CD4-positive, alpha-beta memory T cell (primary cell): ENCODE measurements at regions not wholly inside any gene's neighbourhood (a gene's known extent, or its start where the extent isn't known, plus 50 kb on each side); places are given as distances from the start of the nearest gene placed in this dataset.
"Not testable (repeated sequence)": the region's sequence is repeated elsewhere in the genome, so short reads cannot be mapped to it uniquely, and the experiment has no call there.

Source experiments
- CTCF ChIA-PET: fragments of 350-600 bp; sonication (Branson Sonifier 250); formaldehyde crosslinking; loops from one replicate; lab custom pipeline; 2021; ENCODE audit warnings: inconsistent platforms; ENCODE audit not compliant: partially characterized antibody; lab: Charles Lee
- POLR2A ChIA-PET: fragments of 350-600 bp; sonication (Branson Sonifier 250); formaldehyde crosslinking; loops from one replicate; lab custom pipeline; 2021; ENCODE audit not compliant: partially characterized antibody; lab: Charles Lee
- DNase-seq, 5 donors: peaks; one replicate each; pipeline versions ENCODE4 v3.0.0 to v3.0.0-alpha.2; 2020 to 2022; ENCODE audit warnings: mixed read lengths in 1 of 5
- H3K27ac ChIP-seq: one replicate; pipeline ENCODE4 v1.7.0; 2013; ENCODE audit warnings: low read depth, low read length
- H3K27me3 ChIP-seq: 2 replicates; pipeline ENCODE4 v1.7.0; 2013; ENCODE audit warnings: mild to moderate bottlenecking, low read length, moderate library complexity; ENCODE audit not compliant: insufficient read depth
- H3K36me3 ChIP-seq: 2 replicates; pipeline ENCODE4 v1.7.0; 2013; ENCODE audit warnings: mild to moderate bottlenecking, low read length, moderate library complexity; ENCODE audit not compliant: insufficient read depth
- H3K4me1 ChIP-seq: 2 replicates; pipeline ENCODE4 v1.7.0; 2013; ENCODE audit warnings: mild to moderate bottlenecking, low read length, moderate library complexity; ENCODE audit not compliant: insufficient read depth
- H3K4me3 ChIP-seq, 2 donors: one replicate each; pipeline ENCODE4 v1.7.0; 2013; ENCODE audit warnings: low read length in 2 of 2, mild to moderate bottlenecking in 1 of 2
- H3K9me3 ChIP-seq, 2 donors: one replicate each; pipeline ENCODE4 v1.7.0; 2013; ENCODE audit warnings: low read length in 2 of 2, control low read depth in 1 of 2; ENCODE audit not compliant: control insufficient read depth in 1 of 2
- H3K27ac Mint-ChIP-seq, 7 donors: one replicate each; pipeline ENCODE4 v1.8.0; 2020 to 2021; ENCODE audit warnings: mixed read lengths in 7 of 7, mild to moderate bottlenecking in 6 of 7, inconsistent platforms in 3 of 7, moderate library complexity in 3 of 7
- H3K27me3 Mint-ChIP-seq, 2 donors: one replicate each; pipeline ENCODE4 v1.8.0; 2020 to 2021; ENCODE audit warnings: mixed read lengths in 2 of 2
- H3K36me3 Mint-ChIP-seq, 2 donors: one replicate each; pipeline ENCODE4 v1.8.0; 2020 to 2021; ENCODE audit warnings: mixed read lengths in 2 of 2, inconsistent platforms in 1 of 2, mild to moderate bottlenecking in 1 of 2
- H3K4me1 Mint-ChIP-seq, 4 donors: one replicate each; pipeline ENCODE4 v1.8.0; 2020 to 2021; ENCODE audit warnings: mixed read lengths in 4 of 4, mild to moderate bottlenecking in 1 of 4
- H3K4me3 Mint-ChIP-seq, 8 donors: one replicate each; pipeline ENCODE4 v1.8.0; 2020 to 2021; ENCODE audit warnings: mixed read lengths in 8 of 8, mild to moderate bottlenecking in 7 of 8, moderate library complexity in 6 of 8, inconsistent platforms in 3 of 8
- H3K9me3 Mint-ChIP-seq, 8 donors: one replicate each; pipeline ENCODE4 v1.8.0; 2020 to 2021; ENCODE audit warnings: mixed read lengths in 8 of 8, mild to moderate bottlenecking in 5 of 8, inconsistent platforms in 3 of 8, moderate library complexity in 1 of 8
- intact Hi-C: fragments of 100-400 bp; cut with micrococcal nuclease; formaldehyde crosslinking; loops from one replicate; pipeline ENCODE4 v1.15.1; 2023

DNA sequence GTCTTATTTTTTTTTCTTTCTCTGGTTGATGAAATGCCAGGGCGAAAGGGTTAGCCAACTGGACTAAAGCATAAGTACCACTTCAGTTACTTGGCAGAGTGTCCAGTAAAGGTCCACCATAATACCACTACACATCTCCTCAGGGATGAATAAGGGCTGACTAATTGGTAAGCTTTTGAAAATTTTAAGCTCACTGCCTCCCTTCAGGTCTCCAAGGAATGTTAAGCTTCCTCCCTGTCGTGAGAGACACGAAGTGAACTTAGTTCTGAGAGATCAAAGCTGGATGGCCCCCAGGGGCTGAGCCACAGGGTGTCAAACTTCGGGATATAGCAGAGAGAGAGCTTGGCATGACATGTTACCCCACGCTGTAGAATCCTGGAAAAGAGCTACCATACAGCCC, 111.4 kb downstream of the VSIG4 start:
- ChIA-PET CTCF (no interaction called here), POLR2A (no interaction called here)
- no peaks in the 10 kb centered on the region for H3K27me3 Mint-ChIP-seq
- DNase-seq = no peak
- peaks cover 0 to 3% of the 10 kb centered on the region in 2 donors for H3K36me3 Mint-ChIP-seq
- peaks cover 22 to 51% (median 39%) of the 10 kb centered on the region in 4 donors for H3K4me1 Mint-ChIP-seq
- H3K27ac ChIP-seq = no peak overlapping the region
- H3K9me3 ChIP-seq = no peaks in the 10 kb centered on the region
- H3K27me3 ChIP-seq = no peaks in the 10 kb centered on the region
- no peaks in the 10 kb centered on the region for H3K36me3 ChIP-seq
- H3K4me1 ChIP-seq = peaks cover 43% of the 10 kb centered on the region
- intact Hi-C loops = no loop called here
- H3K27ac Mint-ChIP-seq = no peak overlapping the region
- H3K4me3 ChIP-seq = no peak overlapping the region
- peaks cover 0 to 6% (median 3%) of the 10 kb centered on the region in 8 donors for H3K9me3 Mint-ChIP-seq
- no peak overlapping the region for H3K4me3 Mint-ChIP-seq

DNA sequence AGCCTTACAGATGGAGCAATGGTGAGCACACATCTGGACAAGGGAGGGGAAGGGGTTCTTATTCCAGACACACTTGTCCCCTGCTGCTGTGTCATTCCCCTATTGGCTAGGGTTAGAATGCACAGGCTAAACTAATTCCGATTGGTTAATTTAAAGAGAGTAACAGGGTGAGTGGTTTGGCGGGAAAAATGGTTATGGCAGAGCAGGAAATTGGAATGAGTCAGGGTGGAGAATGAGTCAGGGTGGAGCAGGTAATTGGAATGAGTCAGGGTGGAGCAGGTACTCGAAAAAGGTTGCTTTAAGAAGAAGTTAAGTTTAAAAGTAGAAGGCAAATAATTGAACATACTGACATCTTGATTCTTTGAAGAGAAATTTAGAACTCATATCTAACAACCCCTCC, 112.5 kb downstream of the VSIG4 start:
- H3K36me3 ChIP-seq, H3K9me3 Mint-ChIP-seq, intact Hi-C loops, H3K27ac ChIP-seq, H3K4me3 ChIP-seq, H3K27me3 Mint-ChIP-seq, H3K36me3 Mint-ChIP-seq, H3K27me3 ChIP-seq, H3K9me3 ChIP-seq, POLR2A ChIA-PET, DNase-seq, CTCF ChIA-PET: not testable (repeated sequence)
- peaks cover 49% of the 10 kb centered on the region for H3K4me1 ChIP-seq
- Mint-ChIP-seq H3K4me1 (peaks cover 28 to 60% (median 43%) of the 10 kb centered on the region in 4 donors), H3K27ac (peak overlapping the region in 2 of 7 donors; percentile 29 to 37), H3K4me3 (peak overlapping the region in 4 of 8 donors; percentile 26 to 87 (median 56))

DNA sequence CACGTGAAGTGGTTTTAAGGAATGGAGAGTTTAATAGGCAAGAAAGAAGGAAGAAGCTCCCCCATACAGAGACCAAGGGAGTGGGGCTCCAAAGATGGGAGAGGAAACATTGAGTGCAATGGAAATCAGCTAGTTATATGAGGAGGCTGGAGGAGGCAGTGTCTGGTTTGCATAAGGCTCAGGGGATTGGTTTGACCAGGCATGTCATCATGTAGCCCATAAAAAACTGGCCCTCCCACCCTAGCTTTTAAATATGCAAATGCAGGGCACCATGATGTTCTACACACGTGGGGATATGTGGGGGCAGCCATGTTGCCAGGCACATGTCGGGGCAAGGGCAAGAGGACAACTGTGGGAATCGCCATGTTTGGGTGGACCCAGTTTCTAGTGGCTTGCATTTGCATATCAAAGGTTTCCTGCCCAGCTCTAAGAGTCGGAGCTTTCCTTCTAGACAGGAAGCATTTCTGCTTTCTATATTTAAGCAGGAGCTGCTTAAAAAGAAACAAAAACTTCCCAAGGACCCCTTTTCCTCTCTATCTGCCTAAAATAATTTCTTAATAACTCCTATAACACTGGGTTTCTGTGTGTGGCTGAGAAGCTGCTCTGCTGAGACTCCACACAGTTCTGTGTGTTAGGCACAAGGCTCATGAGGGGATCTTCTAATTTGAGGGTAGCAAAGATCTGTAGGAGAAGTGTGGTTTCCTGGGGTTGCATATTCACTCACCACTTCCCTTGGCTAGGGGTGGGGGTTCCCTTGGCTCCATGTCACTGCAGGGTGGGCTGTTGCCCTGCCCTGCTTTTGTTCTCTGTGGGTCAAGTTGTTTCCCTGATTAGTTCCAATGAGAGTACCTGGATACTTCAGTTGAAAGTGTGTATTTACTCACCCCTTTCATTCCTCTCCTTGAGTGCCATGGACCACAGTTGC, 113.5 kb downstream of the VSIG4 start:
- Histone ChIP-seq H3K4me1 (peaks cover 49% of the 10 kb centered on the region), H3K27ac (no peak overlapping the region), H3K9me3 (no peaks in the 10 kb centered on the region), H3K27me3 (no peaks in the 10 kb centered on the region), H3K36me3 (no peaks in the 10 kb centered on the region), H3K4me3 (no peak overlapping the region)
- Mint-ChIP-seq H3K4me1 (peaks cover 31 to 69% (median 45%) of the 10 kb centered on the region in 4 donors), H3K9me3 (peaks cover 0 to 2% (median 0%) of the 10 kb centered on the region in 8 donors), H3K27ac (peak overlapping the region; percentile 78 to 92 (median 87)), H3K4me3 (peak overlapping the region; percentile 72 to 87 (median 79)), H3K27me3 (no peaks in the 10 kb centered on the region), H3K36me3 (no peaks in the 10 kb centered on the region)
- CTCF ChIA-PET = no interaction called here
- intact Hi-C loops = no loop called here
- POLR2A ChIA-PET = interaction anchor here (1.1 to 1.2 kb wide), 3 partner anchors 120 to 258 kb away, joined by 3 to 5 read pairs (median 4); no protein-coding TSS in a partner anchor
- DNase-seq = peak; percentile 50 to 75 (median 67)

DNA sequence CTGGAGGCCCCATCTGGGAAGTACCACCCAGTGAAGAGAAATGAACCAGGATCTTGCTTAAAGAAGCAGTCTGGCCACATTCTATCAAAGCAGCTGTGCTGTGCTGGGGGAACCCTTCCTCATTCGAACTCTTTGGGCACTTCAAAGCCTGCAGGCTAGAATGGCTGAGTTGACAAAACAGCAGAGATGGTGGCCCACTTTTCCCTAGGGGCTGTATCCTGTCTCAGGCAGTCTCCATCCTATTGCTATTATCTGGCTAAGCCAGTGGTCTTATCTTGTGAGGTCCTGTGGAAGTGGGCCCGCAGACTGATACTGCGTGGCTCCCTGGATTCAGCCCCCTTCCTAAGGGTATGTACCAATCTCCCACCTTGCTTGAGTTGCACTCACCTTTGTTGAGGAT, 114.3 kb downstream of the VSIG4 start:
- Histone ChIP-seq H3K4me3 (no peak overlapping the region), H3K27ac (no peak overlapping the region), H3K27me3 (no peaks in the 10 kb centered on the region), H3K4me1 (peaks cover 49% of the 10 kb centered on the region), H3K36me3 (no peaks in the 10 kb centered on the region), H3K9me3 (no peaks in the 10 kb centered on the region)
- CTCF ChIA-PET = no interaction called here
- no peak for DNase-seq
- peak overlapping the region in 6 of 8 donors; percentile 74 to 87 (median 79) for H3K4me3 Mint-ChIP-seq
- intact Hi-C loops = no loop called here
- POLR2A ChIA-PET = interaction anchor here (1.2 kb wide), 1 partner anchor 257 kb away, joined by 4 read pairs; no protein-coding TSS in a partner anchor
- peaks cover 35 to 77% (median 50%) of the 10 kb centered on the region in 4 donors for H3K4me1 Mint-ChIP-seq
- no peaks in the 10 kb centered on the region for H3K36me3 Mint-ChIP-seq
- no peaks in the 10 kb centered on the region for H3K27me3 Mint-ChIP-seq
- no peak overlapping the region for H3K27ac Mint-ChIP-seq
- H3K9me3 Mint-ChIP-seq = peaks cover 0 to 2% (median 0%) of the 10 kb centered on the region in 8 donors

GRCh38 chrX:65925005-65925404, 114.9 kb downstream of the VSIG4 start:
- Histone ChIP-seq H3K4me3 (no peak overlapping the region), H3K36me3 (no peaks in the 10 kb centered on the region), H3K4me1 (peaks cover 49% of the 10 kb centered on the region), H3K9me3 (no peaks in the 10 kb centered on the region), H3K27me3 (no peaks in the 10 kb centered on the region), H3K27ac (no peak overlapping the region)
- peaks cover 0 to 2% (median 0%) of the 10 kb centered on the region in 8 donors for H3K9me3 Mint-ChIP-seq
- H3K27ac Mint-ChIP-seq = peak overlapping the region in 2 of 7 donors; percentile 49 to 50
- no peaks in the 10 kb centered on the region for H3K36me3 Mint-ChIP-seq
- ChIA-PET CTCF (no interaction called here), POLR2A (no interaction called here)
- intact Hi-C loops = no loop called here
- no peaks in the 10 kb centered on the region for H3K27me3 Mint-ChIP-seq
- no peak for DNase-seq
- H3K4me3 Mint-ChIP-seq = peak overlapping the region in 4 of 8 donors; percentile 6 to 36 (median 18)
- peaks cover 35 to 80% (median 51%) of the 10 kb centered on the region in 4 donors for H3K4me1 Mint-ChIP-seq

DNA sequence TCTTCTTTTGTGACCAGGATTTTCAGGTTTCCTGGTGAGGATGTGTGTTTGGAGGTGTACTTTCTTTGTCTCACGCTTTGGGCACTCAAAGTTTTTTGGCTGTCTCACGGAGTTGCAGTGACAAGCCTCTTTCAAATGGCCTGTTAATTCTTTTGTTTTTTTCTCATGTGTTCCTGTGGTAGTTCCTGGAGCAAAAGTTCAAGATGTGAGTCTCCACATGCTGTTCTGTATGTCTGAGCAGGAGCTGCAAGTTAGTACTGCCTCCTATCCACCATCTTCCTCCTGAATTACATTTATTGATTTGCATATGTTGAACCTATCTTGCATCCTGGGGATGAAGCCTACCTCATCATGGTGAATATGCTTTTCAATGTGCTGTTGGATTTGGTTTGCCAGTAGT, 118.5 kb downstream of the VSIG4 start:
- Histone ChIP-seq H3K36me3 (no peaks in the 10 kb centered on the region), H3K27ac (no peak overlapping the region), H3K9me3 (no peaks in the 10 kb centered on the region), H3K27me3 (no peaks in the 10 kb centered on the region), H3K4me1 (peaks cover 34% of the 10 kb centered on the region), H3K4me3 (no peak overlapping the region)
- Mint-ChIP-seq H3K4me3 (peak overlapping the region in 1 of 8 donors; percentile 28), H3K9me3 (peaks cover 0 to 14% (median 2%) of the 10 kb centered on the region in 8 donors), H3K36me3 (no peaks in the 10 kb centered on the region), H3K27me3 (no peaks in the 10 kb centered on the region), H3K4me1 (peaks cover 33 to 69% (median 39%) of the 10 kb centered on the region in 4 donors), H3K27ac (no peak overlapping the region)
- DNase-seq = no peak
- ChIA-PET POLR2A (no interaction called here), CTCF (no interaction called here)
- intact Hi-C loops = no loop called here

DNA sequence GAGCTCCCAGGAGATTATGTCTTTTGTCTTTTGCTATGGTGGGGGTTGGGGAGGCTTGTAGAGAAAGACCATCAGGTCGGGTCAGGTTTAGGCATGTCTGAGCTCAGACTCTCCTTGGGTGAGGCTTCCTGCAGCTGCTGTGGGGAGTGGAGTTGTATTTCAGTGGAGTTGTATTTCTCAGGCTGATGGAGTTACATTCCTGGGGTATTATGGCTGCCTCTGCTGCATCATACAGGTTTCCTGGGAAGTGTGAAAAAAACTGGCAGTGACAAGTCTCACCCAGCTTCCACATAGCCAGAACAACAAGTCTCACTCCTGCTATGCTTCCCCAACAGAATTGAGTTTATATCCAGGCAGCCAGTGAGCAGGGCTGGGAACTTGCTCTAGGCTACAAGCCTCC, 119.3 kb downstream of the VSIG4 start:
- Mint-ChIP-seq H3K4me3 (no peak overlapping the region), H3K27me3 (no peaks in the 10 kb centered on the region), H3K36me3 (no peaks in the 10 kb centered on the region), H3K9me3 (peaks cover 0 to 14% (median 2%) of the 10 kb centered on the region in 8 donors), H3K27ac (no peak overlapping the region), H3K4me1 (peaks cover 26 to 62% (median 32%) of the 10 kb centered on the region in 4 donors)
- ChIA-PET POLR2A (no interaction called here), CTCF (no interaction called here)
- no peak overlapping the region for H3K27ac ChIP-seq
- no peaks in the 10 kb centered on the region for H3K9me3 ChIP-seq
- H3K4me3 ChIP-seq = no peak overlapping the region
- H3K27me3 ChIP-seq = no peaks in the 10 kb centered on the region
- intact Hi-C loops = no loop called here
- H3K4me1 ChIP-seq = peaks cover 26% of the 10 kb centered on the region
- no peaks in the 10 kb centered on the region for H3K36me3 ChIP-seq
- no peak for DNase-seq
